Adrenal gland (tissue), 9 donors: ENCODE measurements at regions not wholly inside any gene's neighbourhood (a gene's known extent, or its start where the extent isn't known, plus 50 kb on each side); places are given as distances from the start of the nearest gene placed in this dataset.
A peak's percentile ranks its signal among the peaks of the same experiment; 100 is the strongest.
"Not testable (repeated sequence)": the region's sequence is repeated elsewhere in the genome, so short reads cannot be mapped to it uniquely, and the experiment has no call there.

Source experiments
- DNase-seq, 7 donors: peaks; one replicate each; pipeline ENCODE4 v3.0.0-alpha.2; 2019 to 2020
- H3K27ac ChIP-seq, 5 donors: fragments of 200-600 bp; sonication (generic) in 4 of 5; 1 replicate in 3 of 5; 2 replicates in 2 of 5; pipeline versions ENCODE4 v1.5.1 to v1.8.0; 2016 to 2020; ENCODE audit warnings: mild to moderate bottlenecking in 1 of 5
- H3K27me3 ChIP-seq: fragments of 200-600 bp; 2 replicates; pipeline ENCODE4 v1.8.0; 2021
- H3K36me3 ChIP-seq, 2 donors: fragments of 200-600 bp; replicated peaks in 1 of 2; 1 replicate in 1 of 2; 2 replicates in 1 of 2; pipeline versions ENCODE4 v1.5.1 to v1.8.0; 2018 to 2022
- H3K4me1 ChIP-seq, 2 donors: fragments of 200-600 bp; replicated peaks in 1 of 2; 1 replicate in 1 of 2; 2 replicates in 1 of 2; pipeline versions ENCODE4 v1.5.1 to v1.8.0; 2018 to 2021
- H3K4me3 ChIP-seq, 4 donors: fragments of 200-600 bp; sonication (generic) in 3 of 4; one replicate each; pipeline ENCODE4 v1.5.1; 2016 to 2018
- H3K9me3 ChIP-seq, 3 donors: fragments of 200-600 bp; sonication (generic) in 1 of 3; replicated peaks in 1 of 3; 1 replicate in 2 of 3; 2 replicates in 1 of 3; pipeline versions ENCODE4 v1.5.1 to v1.8.0; 2016 to 2021
- POLR2A ChIP-seq, 2 donors: fragments of 450-650 bp; IDR thresholded peaks; one replicate each; pipeline ENCODE4 v1.6.1; 2017; ENCODE audit warnings: antibody characterized with exemption in 2 of 2, mild to moderate bottlenecking in 2 of 2, moderate library complexity in 1 of 2
- WGBS, 4 donors: extraction: QIAGEN DNeasy Blood & Tissue Kit in 2 of 4; methylation state at CpG; one replicate each; pipeline versions ENCODE4 v1.1.5 to v1.1.7; 2013 to 2017; 5-methylcytosine and 5-hydroxymethylcytosine counted together
- intact Hi-C, 2 donors: fragments of 100-400 bp; cut with DNase I; formaldehyde crosslinking; loops; one replicate each; pipeline versions ENCODE4 v1.14.1 to v1.15.0; 2022 to 2023
- TF ChIP-seq, protein P1 (sequence below), 6 experiments: fragments of 450-650 bp in 4 of 6; fragments of 200-600 bp in 2 of 6; sonication (generic) in 1 of 6; IDR thresholded peaks; 1 replicate in 5 of 6; 2 replicates in 1 of 6; pipeline versions ENCODE4 v1.5.1 to v1.8.0; 2016 to 2021; ENCODE audit warnings: antibody characterized with exemption in 6 of 6, mild to moderate bottlenecking in 2 of 6, moderate library complexity in 1 of 6
- donor health status: healthy with polysubstance abuse.
- donor health status: Bipolar disorder and iron deficiency.
- donor health status: DM: yes; HTN: yes; CAD: no.
- donor health status: DM: no; HTN: no; CAD: no.
- donor health status: DM: no; HTN: no; CAD: no.

DNA sequence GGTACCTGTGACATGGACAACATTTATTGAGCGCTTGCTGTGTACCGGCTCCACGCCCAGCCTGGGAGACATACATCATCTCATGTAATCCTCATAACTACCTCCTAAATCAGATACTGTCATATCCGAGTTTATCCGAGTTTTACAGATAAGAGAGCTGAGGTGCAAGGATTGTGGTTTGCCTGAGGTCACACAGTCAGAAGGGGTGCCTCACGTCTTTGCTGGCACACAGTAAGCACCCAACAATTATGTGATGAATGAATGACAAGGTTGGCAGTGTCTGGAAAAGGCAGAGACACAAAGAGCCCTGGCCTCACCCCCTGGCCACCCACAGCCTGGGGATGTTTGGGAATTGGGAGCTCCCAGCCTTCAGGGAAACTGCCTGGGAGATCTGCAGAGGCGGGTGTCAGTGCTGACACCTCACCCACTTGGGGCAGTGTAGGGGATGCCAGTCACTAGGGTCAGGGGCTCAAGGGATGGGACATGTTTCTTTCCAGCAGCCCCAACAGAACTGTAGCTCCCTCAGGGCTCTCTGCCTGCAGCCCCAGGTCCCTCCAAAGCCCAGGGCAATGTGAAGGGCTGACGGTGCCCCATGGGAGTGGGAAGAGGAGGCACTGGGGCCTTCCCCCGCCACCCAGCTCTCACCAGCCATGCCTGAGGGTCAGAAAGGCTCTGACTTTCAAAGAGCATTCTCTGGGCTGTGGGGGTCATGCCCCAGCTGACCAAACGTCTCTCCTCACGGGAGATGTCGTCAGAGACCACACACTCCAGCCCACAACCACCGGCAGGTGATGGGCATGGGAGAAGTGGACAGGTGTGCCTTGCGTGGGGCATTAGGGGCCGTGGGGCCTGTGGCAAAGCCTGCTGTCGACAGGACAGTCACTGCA, 157.5 kb downstream of the ZFP36L2 start:
- H3K27me3 ChIP-seq, result no peaks in the 10 kb centered on the region
- H3K9me3 ChIP-seq, result no peaks in the 10 kb centered on the region
- TF ChIP-seq, protein P1, sequence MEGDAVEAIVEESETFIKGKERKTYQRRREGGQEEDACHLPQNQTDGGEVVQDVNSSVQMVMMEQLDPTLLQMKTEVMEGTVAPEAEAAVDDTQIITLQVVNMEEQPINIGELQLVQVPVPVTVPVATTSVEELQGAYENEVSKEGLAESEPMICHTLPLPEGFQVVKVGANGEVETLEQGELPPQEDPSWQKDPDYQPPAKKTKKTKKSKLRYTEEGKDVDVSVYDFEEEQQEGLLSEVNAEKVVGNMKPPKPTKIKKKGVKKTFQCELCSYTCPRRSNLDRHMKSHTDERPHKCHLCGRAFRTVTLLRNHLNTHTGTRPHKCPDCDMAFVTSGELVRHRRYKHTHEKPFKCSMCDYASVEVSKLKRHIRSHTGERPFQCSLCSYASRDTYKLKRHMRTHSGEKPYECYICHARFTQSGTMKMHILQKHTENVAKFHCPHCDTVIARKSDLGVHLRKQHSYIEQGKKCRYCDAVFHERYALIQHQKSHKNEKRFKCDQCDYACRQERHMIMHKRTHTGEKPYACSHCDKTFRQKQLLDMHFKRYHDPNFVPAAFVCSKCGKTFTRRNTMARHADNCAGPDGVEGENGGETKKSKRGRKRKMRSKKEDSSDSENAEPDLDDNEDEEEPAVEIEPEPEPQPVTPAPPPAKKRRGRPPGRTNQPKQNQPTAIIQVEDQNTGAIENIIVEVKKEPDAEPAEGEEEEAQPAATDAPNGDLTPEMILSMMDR (IDR thresholded peaks at IDR 0.05), result no peak
- no peak for TF ChIP-seq POLR2A (IDR thresholded peaks at IDR 0.05)
- H3K36me3 ChIP-seq, result no peaks in the 10 kb centered on the region
- intact Hi-C loops, result no loop called here
- H3K27ac ChIP-seq, result no peak overlapping the region
- H3K4me3 ChIP-seq, result no peak overlapping the region
- DNase-seq, result peak in 1 of 7 donors; percentile 12
- 82 to 88% (median 86%) methylated on average over 11 to 16 of the region's 16 CpGs for WGBS, 4 donors
- peaks cover 24 to 27% of the 10 kb centered on the region in 2 donors for H3K4me1 ChIP-seq

DNA sequence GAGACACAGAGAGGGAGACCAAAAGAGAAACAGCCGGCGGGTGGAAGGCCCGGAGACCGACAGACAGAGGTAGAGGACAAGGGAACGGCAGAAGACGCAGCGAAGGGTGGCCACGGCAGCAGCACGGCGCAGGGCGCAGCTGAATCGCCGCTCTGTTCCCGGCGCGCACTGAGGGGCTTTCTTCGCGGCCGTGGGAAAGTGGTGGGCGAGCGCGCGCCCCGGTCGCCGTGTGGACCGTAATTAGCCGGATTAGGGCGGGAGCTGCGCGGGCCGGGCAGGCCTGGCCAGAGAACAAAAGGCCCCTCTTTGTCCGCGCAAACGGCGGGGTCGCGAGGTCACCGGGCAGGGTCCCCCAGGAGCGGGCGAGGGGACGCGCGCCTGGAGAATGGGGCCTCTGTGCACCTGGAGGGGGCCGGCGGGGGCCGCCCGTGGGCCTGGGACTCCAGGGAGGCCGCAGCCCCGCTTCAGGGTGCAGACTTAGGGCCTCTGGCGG, 158.3 kb downstream of the ZFP36L2 start:
- Histone ChIP-seq H3K27ac (no peak overlapping the region), H3K27me3 (no peaks in the 10 kb centered on the region), H3K4me3 (no peak overlapping the region), H3K9me3 (no peaks in the 10 kb centered on the region), H3K4me1 (peaks cover 16 to 20% of the 10 kb centered on the region in 2 donors), H3K36me3 (no peaks in the 10 kb centered on the region)
- TF ChIP-seq POLR2A (IDR thresholded peaks at IDR 0.05), result no peak
- TF ChIP-seq, protein P1 (IDR thresholded peaks at IDR 0.05), result no peak
- DNase-seq, result peak in 1 of 7 donors; percentile 22
- 81 to 87% (median 84%) methylated on average over 39 to 51 of the region's 51 CpGs for WGBS, 4 donors
- intact Hi-C loops, result no loop called here

DNA sequence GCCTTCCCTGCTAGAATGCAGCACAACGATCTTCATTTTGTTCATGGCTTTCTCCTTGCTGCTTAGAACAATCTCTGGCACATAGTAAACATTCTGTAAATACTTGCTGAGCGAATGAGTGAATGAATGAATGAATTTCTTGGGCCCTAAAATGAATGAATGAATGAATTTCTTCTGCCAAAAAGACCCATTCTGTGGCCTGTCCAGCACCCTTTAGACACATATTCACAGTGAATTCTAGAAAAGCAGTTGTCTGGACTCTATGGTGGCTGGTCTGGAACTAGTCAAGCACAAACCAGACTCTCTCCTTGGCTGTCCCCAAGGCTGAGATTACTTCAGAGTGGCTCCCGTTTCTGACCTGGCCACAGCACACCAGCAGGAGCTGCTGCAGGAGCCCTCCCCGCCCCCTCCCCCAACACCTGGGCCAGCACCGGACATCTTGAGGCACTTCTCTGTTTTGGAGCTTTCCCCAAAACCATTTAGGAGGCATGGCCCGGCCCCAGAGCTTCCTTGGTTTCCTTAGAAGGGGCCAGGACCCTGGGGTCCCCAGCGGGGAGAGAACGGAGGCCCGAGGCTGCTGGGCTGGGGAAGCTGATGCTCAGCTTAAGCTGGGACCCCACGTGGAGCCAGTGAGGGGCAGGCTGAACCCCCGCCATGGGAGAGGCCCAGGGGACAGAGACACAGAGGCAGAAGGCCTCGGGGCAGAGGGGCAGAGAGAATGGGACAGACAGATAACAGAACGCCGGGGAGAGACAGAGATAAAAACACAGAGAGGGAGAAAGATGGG, 159.0 kb downstream of the ZFP36L2 start:
- DNase-seq, result peak in 3 of 7 donors; percentile 5 to 16 (median 12)
- Histone ChIP-seq H3K36me3 (no peaks in the 10 kb centered on the region), H3K4me1 (peaks cover 16 to 20% of the 10 kb centered on the region in 2 donors), H3K4me3 (no peak overlapping the region), H3K27ac (no peak overlapping the region), H3K27me3 (no peaks in the 10 kb centered on the region), H3K9me3 (no peaks in the 10 kb centered on the region)
- intact Hi-C loops, result no loop called here
- WGBS, 4 donors, result 82 to 93% (median 87%) methylated on average over 12 to 14 of the region's 14 CpGs
- no peak for TF ChIP-seq POLR2A (IDR thresholded peaks at IDR 0.05)
- TF ChIP-seq, protein P1 (IDR thresholded peaks at IDR 0.05), result no peak

DNA sequence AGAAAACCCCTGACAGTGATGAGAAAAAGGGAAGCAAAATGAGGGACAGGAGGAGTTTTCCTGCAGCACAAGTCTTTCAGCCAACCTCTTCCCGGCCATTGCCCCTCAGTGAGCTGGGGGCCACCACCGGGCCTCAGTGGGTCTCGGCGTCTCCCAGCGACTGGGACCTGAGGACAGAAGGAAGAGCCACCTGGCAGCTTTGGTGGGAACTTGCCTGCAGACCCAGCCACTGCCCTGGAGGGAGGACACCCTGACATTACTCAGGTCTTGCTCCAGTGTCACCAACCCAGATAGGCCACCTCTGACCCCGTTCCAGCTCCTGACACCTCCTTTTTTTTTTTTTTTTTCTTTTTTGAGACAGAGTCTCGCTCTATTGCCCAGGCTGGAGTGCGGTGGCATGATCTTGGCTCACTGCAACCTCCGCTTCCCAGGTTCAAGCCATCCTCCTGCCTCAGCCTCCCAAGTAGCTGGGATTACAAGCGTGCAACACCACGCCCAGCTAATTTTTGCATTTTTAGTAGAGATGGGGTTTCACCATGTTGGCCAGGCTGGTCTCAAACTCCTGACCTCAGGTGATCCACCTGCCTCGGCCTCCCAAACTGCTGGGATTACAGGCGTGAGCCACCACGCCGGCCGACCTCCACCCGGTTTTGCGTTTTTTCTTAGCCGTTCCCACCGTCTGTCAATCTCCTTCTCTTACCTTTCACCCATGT, 159.7 kb downstream of the ZFP36L2 start:
- H3K36me3 ChIP-seq, intact Hi-C loops, H3K27me3 ChIP-seq, H3K27ac ChIP-seq, H3K4me3 ChIP-seq, H3K9me3 ChIP-seq: not testable (repeated sequence)
- WGBS, 4 donors, result 85 to 97% (median 92%) methylated on average over 20 of the region's 20 CpGs
- DNase-seq, result peak in 2 of 7 donors; percentile 4 to 11
- peaks cover 15% of the 10 kb centered on the region in 2 donors for H3K4me1 ChIP-seq
